Heart right ventricle (tissue), 16 donors: ENCODE measurements at regions not wholly inside any gene's neighbourhood (a gene's known extent, or its start where the extent isn't known, plus 50 kb on each side); places are given as distances from the start of the nearest gene placed in this dataset.

Source experiments
- ATAC-seq, 8 donors: fragments of 200-7000 bp; cut with Tn5 transposase; one replicate each; pipeline ENCODE4 v1.9.1; 2020; ENCODE audit warnings: mild to moderate bottlenecking in 8 of 8, moderate library complexity in 8 of 8, moderate number of reproducible peaks in 1 of 8
- DNase-seq, 2 donors: peaks; one replicate each; pipeline ENCODE4 v3.0.0-alpha.2; 2020
- H3K27ac ChIP-seq, 10 donors: fragments of 200-600 bp; sonication (generic) in 2 of 10; one replicate each; pipeline versions ENCODE4 v1.5.0 to v1.8.0; 2020 to 2022; ENCODE audit warnings: mild to moderate bottlenecking in 3 of 10
- H3K27me3 ChIP-seq, 7 donors: fragments of 200-600 bp; one replicate each; pipeline ENCODE4 v1.8.0; 2021 to 2022; ENCODE audit warnings: mild to moderate bottlenecking in 2 of 7
- H3K36me3 ChIP-seq, 9 donors: fragments of 200-600 bp; sonication (generic) in 1 of 9; one replicate each; pipeline versions ENCODE4 v1.5.0 to v1.8.0; 2020 to 2022; ENCODE audit warnings: mild to moderate bottlenecking in 2 of 9
- H3K4me1 ChIP-seq, 9 donors: fragments of 200-600 bp; sonication (generic) in 1 of 9; one replicate each; pipeline versions ENCODE4 v1.5.0 to v1.8.0; 2020 to 2022; ENCODE audit warnings: mild to moderate bottlenecking in 4 of 9
- H3K4me3 ChIP-seq, 10 donors: fragments of 200-600 bp; sonication (generic) in 2 of 10; one replicate each; pipeline versions ENCODE4 v1.5.0 to v1.8.0; 2020 to 2022; ENCODE audit warnings: mild to moderate bottlenecking in 7 of 10, moderate library complexity in 2 of 10
- H3K9me3 ChIP-seq, 11 donors: fragments of 200-600 bp in 10 of 11; sonication (generic) in 2 of 11; one replicate each; pipeline versions ENCODE4 v1.5.0 to v1.8.0; 2013 to 2022; ENCODE audit warnings: mild to moderate bottlenecking in 2 of 11, control low read depth in 1 of 11, moderate library complexity in 1 of 11
- WGBS, 2 donors: extraction: QIAGEN DNeasy Blood & Tissue Kit; methylation state at CpG; one replicate each; pipeline ENCODE4 v1.1.7; 2013; ENCODE audit warnings: inconsistent platforms in 1 of 2; 5-methylcytosine and 5-hydroxymethylcytosine counted together
- intact Hi-C, 10 donors: fragments of 100-400 bp; cut with DNase I; formaldehyde crosslinking; loops; one replicate each; pipeline versions ENCODE4 v1.11.1 to v1.14.2; 2022
- TF ChIP-seq, protein P1 (sequence below), 9 donors: fragments of 200-600 bp; sonication (generic) in 2 of 9; IDR thresholded peaks; one replicate each; pipeline versions ENCODE4 v1.5.0 to v1.8.0; 2021 to 2022; ENCODE audit warnings: antibody characterized with exemption in 9 of 9, mild to moderate bottlenecking in 5 of 9, moderate library complexity in 1 of 9
- donor health status: Arrhythmogenic right ventricular cardiomyopathy.
- donor health status: ischemic (EF 13 %, LVEDD 7.1; RV severe dilation, severe dysfunction).
- donor health status: healthy with polysubstance abuse.
- donor health status: DM: no; HTN: yes; CAD: no.
- donor health status: DM: no; HTN: no; CAD: no.
- donor health status: ischemic (EF 25% LVEDD 6.9; RV normal size, moderate dysfunction).
- donor health status: ischemic (EF 25% LVEDD 5.7; RV mildly dilated, moderate dysfunction).
- donor health status: healthy.
- donor health status: DM: yes; HTN: yes; CAD: no.
- donor health status: Ischemic cardiomyopathy.
- donor health status: ischemic (EF 35%, LVEDD 5.7; RV mildly dilated, moderate dysfunction).
- donor health status: nonischemic (EF 11% LVEDD 7.7; RV severe dilation, severe dysfunction).
- donor health status: DM: yes; HTN: yes; CAD: no.
- donor health status: PGD.
- donor health status: ischemic (EF 29% LVEDD 5.4; RV normal size, mild dysfunction).
- donor health status: nonischemic (EF 23%, LVEDD 6.1; RV moderate dilation, normal function).

DNA sequence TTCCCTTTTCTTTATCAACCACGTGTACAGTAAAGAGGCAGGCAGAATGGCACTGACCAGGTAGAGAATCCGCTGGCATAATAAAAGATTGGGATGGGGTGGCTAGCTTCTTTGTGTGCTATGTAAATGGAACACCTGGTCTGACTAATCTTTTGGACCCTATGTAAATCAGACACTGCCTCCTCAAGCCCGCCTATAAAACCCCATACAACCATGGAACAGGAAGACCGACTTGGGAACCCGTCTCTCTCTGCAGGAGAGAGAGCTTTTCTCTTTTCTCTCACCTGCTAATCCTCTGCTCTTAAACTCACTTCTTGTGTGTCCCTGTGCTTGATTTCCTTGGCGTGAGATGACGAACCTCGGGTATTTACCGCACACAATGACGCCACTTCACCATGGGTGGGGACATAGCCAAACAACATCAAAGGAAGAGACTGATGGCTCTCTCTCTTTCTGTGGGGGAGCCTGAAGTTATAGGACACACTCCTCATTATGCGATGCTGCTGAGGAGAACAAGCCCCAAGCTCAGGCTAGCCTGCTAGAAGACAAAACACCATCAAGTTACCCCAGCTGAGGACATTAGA, 94.2 kb downstream of the ARL5B start:
- Histone ChIP-seq H3K4me1 (no peaks in the 10 kb centered on the region), H3K27ac (no peak overlapping the region), H3K27me3 (no peaks in the 10 kb centered on the region), H3K4me3 (no peak overlapping the region), H3K9me3 (no peaks in the 10 kb centered on the region), H3K36me3 (no peaks in the 10 kb centered on the region)
- intact Hi-C loops, result no loop called here
- WGBS, 2 donors, result 71 to 77% methylated on average over 11 of the region's 11 CpGs
- TF ChIP-seq, protein P1, sequence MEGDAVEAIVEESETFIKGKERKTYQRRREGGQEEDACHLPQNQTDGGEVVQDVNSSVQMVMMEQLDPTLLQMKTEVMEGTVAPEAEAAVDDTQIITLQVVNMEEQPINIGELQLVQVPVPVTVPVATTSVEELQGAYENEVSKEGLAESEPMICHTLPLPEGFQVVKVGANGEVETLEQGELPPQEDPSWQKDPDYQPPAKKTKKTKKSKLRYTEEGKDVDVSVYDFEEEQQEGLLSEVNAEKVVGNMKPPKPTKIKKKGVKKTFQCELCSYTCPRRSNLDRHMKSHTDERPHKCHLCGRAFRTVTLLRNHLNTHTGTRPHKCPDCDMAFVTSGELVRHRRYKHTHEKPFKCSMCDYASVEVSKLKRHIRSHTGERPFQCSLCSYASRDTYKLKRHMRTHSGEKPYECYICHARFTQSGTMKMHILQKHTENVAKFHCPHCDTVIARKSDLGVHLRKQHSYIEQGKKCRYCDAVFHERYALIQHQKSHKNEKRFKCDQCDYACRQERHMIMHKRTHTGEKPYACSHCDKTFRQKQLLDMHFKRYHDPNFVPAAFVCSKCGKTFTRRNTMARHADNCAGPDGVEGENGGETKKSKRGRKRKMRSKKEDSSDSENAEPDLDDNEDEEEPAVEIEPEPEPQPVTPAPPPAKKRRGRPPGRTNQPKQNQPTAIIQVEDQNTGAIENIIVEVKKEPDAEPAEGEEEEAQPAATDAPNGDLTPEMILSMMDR (IDR thresholded peaks at IDR 0.05), result no peak
- DNase-seq (no peak), ATAC-seq (no peak)

DNA sequence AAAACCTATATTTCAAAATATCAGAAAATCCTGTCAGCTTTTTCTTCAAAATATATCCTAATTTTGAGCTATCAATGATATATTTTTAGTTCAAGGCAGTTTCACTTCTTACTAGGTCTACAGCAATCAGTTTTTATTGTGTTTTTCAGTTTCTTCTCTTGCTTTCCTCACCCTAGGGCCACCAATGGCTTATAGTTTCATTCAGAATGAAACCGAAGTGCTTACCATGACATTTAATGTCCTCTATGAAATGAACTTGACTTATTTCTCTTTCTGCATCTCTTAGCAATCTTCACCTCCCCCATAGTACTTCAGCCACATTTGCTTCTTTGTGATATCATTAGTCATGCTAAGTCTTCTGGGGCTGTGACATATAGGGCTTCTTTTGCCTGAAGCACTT, 100.3 kb downstream of the ARL5B start:
- DNase-seq (no peak), ATAC-seq (no peak)
- no peaks in the 10 kb centered on the region for H3K4me1 ChIP-seq
- intact Hi-C loops, result no loop called here
- WGBS, 2 donors, result 83 to 92% methylated on average over 1 of the region's 1 CpG
- H3K27me3 ChIP-seq, result no peaks in the 10 kb centered on the region
- H3K9me3 ChIP-seq, result no peaks in the 10 kb centered on the region
- H3K4me3 ChIP-seq, result no peak overlapping the region
- no peaks in the 10 kb centered on the region for H3K36me3 ChIP-seq
- TF ChIP-seq, protein P1 (IDR thresholded peaks at IDR 0.05), result no peak
- no peak overlapping the region for H3K27ac ChIP-seq

DNA sequence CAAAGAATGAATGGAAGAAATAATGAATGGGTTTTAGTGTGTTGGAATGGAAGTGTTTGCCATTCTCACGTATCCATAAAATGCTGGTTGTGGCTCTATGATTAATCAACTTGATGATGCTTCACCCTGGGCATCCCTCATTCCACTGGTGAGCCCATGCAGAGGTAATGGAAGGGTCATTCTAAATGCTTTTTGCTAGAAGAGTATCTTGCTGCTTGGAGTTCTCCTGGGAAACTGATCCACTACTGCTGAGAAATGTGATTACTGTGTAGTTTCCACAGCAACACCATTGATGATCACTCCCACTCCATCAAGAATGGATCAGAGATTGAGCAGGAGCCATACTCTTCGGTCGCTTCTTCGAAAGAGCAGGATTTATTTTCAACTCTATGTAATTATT, 101.6 kb downstream of the ARL5B start:
- no peaks in the 10 kb centered on the region for H3K9me3 ChIP-seq
- WGBS, 2 donors, result 90 to 92% methylated on average over 4 of the region's 4 CpGs
- H3K36me3 ChIP-seq, result no peaks in the 10 kb centered on the region
- no peak overlapping the region for H3K27ac ChIP-seq
- intact Hi-C loops, result no loop called here
- no peaks in the 10 kb centered on the region for H3K4me1 ChIP-seq
- TF ChIP-seq, protein P1 (IDR thresholded peaks at IDR 0.05), result no peak
- ATAC-seq, result no peak
- no peak overlapping the region for H3K4me3 ChIP-seq
- H3K27me3 ChIP-seq, result no peaks in the 10 kb centered on the region
- no peak for DNase-seq

DNA sequence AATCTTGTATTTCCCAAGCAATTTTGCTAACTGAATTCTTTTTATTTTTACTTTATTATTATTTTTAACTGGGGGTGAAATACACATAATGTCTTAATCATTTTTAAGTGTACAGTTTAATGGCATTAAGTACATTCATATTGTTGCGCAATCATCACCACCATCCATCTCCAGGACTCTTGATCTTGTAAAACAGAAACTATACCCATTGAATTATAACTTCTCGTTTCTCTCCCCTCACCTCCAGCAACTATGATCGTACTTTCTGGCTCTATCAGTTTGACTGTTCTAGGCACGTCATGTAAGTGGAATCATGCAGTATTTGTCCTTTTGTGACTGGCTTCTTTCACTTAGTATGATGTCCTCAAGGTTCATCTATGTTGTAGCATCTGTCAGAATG, 108.8 kb downstream of the ARL5B start:
- TF ChIP-seq, protein P1 (IDR thresholded peaks at IDR 0.05), result no peak
- H3K4me3 ChIP-seq, result no peak overlapping the region
- peaks cover 0 to 6% (median 0%) of the 10 kb centered on the region in 11 donors for H3K9me3 ChIP-seq
- DNase-seq (no peak), ATAC-seq (no peak)
- H3K36me3 ChIP-seq, result no peaks in the 10 kb centered on the region
- no peak overlapping the region for H3K27ac ChIP-seq
- intact Hi-C loops, result no loop called here
- 85 to 86% methylated on average over 4 of the region's 4 CpGs for WGBS, 2 donors
- H3K4me1 ChIP-seq, result no peaks in the 10 kb centered on the region
- no peaks in the 10 kb centered on the region for H3K27me3 ChIP-seq
